GM12872 (cell line): ENCODE measurements at regions not wholly inside any gene's neighbourhood (a gene's known extent, or its start where the extent isn't known, plus 50 kb on each side); places are given as distances from the start of the nearest gene placed in this dataset.

Source experiments
- CTCF ChIP-seq: IDR thresholded peaks from 3 replicates; pipeline ENCODE4 v1.5.1; 2011; ENCODE audit warnings: low read depth, mild to moderate bottlenecking, low read length, moderate library complexity; ENCODE audit not compliant: insufficient read depth

GRCh38 chr4:152206646-152207377, 329.1 kb downstream of the FBXW7 start:
- no peak for TF ChIP-seq CTCF

GRCh38 chr4:152206185-152206584, 329.7 kb downstream of the FBXW7 start:
- no peak for TF ChIP-seq CTCF

GRCh38 chr4:152202415-152202814, 333.5 kb downstream of the FBXW7 start:
- no peak for TF ChIP-seq CTCF

- TF ChIP-seq CTCF = no peak
These were observed 335.2 kb downstream of the FBXW7 start for GRCh38 chr4:152200511-152201333.

DNA sequence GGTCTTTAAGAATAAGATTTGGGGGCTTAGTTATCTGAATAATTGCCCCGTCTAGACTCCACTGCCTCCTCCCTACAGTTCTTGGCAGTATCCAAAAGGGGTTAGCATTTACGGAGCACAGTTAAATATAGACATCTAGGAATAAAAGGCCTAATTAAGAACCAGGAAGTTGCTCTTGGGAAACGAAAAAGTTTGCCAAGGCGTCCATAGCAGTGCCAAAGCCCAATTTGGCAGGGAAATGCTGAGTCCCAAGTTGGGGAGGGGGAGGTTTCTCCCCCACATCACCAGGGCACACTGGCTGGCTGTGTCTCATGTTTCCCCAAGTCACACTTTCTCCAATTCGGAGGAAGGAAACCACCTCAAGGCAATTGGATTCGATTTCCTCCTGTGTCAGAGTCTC, 338.7 kb downstream of the FBXW7 start:
- no peak for TF ChIP-seq CTCF

DNA sequence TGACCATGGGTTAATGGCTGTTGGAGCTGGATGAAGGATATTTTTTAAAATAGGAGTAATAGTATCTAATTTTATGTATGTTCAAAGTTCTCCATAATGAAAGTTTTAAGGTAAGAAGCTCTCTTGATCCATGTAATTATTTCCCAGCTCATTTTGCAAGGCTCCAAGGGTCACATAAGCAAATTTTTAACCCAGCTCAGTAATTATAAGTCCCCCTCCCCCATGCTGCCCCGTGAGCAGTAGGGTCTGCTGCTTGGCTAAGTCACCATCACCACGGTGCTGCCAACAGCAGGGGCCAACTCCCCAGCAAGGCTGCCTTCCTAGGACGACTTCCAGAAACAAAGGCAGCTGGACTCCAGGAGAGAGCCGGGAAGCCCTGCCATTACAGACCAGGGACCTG, 340.0 kb downstream of the FBXW7 start:
- TF ChIP-seq CTCF = no peak

GRCh38 chr4:152193059-152193458, 342.8 kb downstream of the FBXW7 start:
- no peak for TF ChIP-seq CTCF
